B cell (primary cell): ENCODE measurements at regions not wholly inside any gene's neighbourhood (a gene's known extent, or its start where the extent isn't known, plus 50 kb on each side); places are given as distances from the start of the nearest gene placed in this dataset.

Source experiments
- EZH2 ChIP-seq: IDR thresholded peaks from 2 replicates; pipeline ENCODE4 v1.6.1; 2012; ENCODE audit warnings: borderline replicate concordance, low read depth, mild to moderate bottlenecking, moderate library complexity, low read length; ENCODE audit not compliant: insufficient read depth, poor library complexity, severe bottlenecking
- TF ChIP-seq, protein P1 (sequence below): fragments of 200-600 bp; IDR thresholded peaks from one replicate; pipeline ENCODE4 v1.8.0; 2022; ENCODE audit warnings: antibody characterized with exemption, mild to moderate bottlenecking

DNA sequence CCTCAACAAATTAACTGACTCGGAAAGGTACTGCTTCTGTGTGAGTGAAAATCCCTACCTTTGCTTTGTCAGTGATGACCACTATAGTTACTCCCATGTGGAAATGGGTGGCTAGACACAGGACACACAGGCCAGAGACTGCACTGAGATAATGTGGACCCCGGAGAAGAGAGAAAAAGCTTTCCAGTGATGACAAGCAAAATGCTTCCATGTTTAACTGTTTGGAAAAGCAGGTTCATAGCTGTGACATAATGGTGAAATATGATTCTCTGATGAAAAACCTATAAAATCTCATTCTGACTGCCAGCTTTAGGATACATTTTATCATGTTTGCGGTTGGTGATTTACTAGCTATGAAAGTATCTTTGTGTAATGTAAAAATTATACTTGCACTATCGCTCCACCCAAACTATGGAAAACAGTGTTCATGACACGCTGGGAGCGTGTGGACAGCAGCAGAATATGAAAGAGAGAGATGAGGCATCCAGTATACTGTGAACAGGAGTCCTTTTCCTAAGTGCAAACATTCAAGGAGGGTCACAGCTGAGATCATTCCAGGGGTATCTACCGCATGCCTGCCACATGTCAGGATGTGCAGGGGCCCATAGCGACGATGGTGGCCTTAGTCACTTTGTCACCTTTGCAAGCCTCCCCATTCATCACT lies 782.7 kb upstream of the SOX11 start:
- TF ChIP-seq, protein P1, sequence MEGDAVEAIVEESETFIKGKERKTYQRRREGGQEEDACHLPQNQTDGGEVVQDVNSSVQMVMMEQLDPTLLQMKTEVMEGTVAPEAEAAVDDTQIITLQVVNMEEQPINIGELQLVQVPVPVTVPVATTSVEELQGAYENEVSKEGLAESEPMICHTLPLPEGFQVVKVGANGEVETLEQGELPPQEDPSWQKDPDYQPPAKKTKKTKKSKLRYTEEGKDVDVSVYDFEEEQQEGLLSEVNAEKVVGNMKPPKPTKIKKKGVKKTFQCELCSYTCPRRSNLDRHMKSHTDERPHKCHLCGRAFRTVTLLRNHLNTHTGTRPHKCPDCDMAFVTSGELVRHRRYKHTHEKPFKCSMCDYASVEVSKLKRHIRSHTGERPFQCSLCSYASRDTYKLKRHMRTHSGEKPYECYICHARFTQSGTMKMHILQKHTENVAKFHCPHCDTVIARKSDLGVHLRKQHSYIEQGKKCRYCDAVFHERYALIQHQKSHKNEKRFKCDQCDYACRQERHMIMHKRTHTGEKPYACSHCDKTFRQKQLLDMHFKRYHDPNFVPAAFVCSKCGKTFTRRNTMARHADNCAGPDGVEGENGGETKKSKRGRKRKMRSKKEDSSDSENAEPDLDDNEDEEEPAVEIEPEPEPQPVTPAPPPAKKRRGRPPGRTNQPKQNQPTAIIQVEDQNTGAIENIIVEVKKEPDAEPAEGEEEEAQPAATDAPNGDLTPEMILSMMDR = no peak
- no peak for TF ChIP-seq EZH2
